H1 (cell line): ENCODE measurements at regions not wholly inside any gene's neighbourhood (a gene's known extent, or its start where the extent isn't known, plus 50 kb on each side); places are given as distances from the start of the nearest gene placed in this dataset.

Experiments used
- CTCF ChIA-PET: fragments of 300-600 bp; sonication (Branson Sonifier 250); formaldehyde crosslinking; loops from one replicate; lab custom pipeline; 2021; ENCODE audit not compliant: partially characterized antibody; lab: Charles Lee
- POLR2A ChIA-PET: fragments of 300-600 bp; sonication (Branson Sonifier 250); formaldehyde crosslinking; loops from one replicate; lab custom pipeline; 2021; ENCODE audit warnings: inconsistent platforms; ENCODE audit not compliant: partially characterized antibody; lab: Charles Lee
- DNase-seq, 2 experiments: peaks; one replicate each; pipeline versions ENCODE4 v3.0.0 to v3.0.0-alpha.2; 2010 to 2022; ENCODE audit warnings: low spot score in 2 of 2, low read depth in 1 of 2, mixed read lengths in 1 of 2
- FAIRE-seq: peaks from 2 replicates; lab custom pipeline; 2011; peaks lifted over from hg19 to GRCh38; lab: Jason Lieb, UNC
- H2AFZ ChIP-seq: 2 replicates; pipeline ENCODE4 v1.8.1; 2012; ENCODE audit warnings: low read length, inconsistent platforms
- H2AK5ac ChIP-seq: 2 replicates; pipeline ENCODE4 v1.6.1; 2013; ENCODE audit warnings: low read depth, low read length
- H2BK120ac ChIP-seq: replicated peaks from 2 replicates; pipeline ENCODE3; 2013; ENCODE audit warnings: low read depth, low read length, inconsistent platforms
- H2BK12ac ChIP-seq: 2 replicates; pipeline ENCODE4 v1.6.1; 2013; ENCODE audit warnings: low read depth, low read length
- H2BK15ac ChIP-seq: 2 replicates; pipeline ENCODE4 v1.6.1; 2013; ENCODE audit warnings: low read length
- H2BK20ac ChIP-seq: 2 replicates; pipeline ENCODE4 v1.6.1; 2013; ENCODE audit warnings: low read length
- H2BK5ac ChIP-seq: 2 replicates; pipeline ENCODE4 v1.6.1; 2013; ENCODE audit warnings: low read depth, low read length
- H3K14ac ChIP-seq: 2 replicates; pipeline ENCODE4 v1.6.1; 2013; ENCODE audit warnings: inconsistent platforms; ENCODE audit not compliant: insufficient read length
- H3K18ac ChIP-seq: 2 replicates; pipeline ENCODE4 v1.6.1; 2013; ENCODE audit warnings: low read length; ENCODE audit errors: extremely low read depth
- H3K23ac ChIP-seq: 2 replicates; pipeline ENCODE4 v1.6.1; 2013; ENCODE audit warnings: inconsistent platforms; ENCODE audit not compliant: insufficient read length
- H3K23me2 ChIP-seq: 2 replicates; pipeline ENCODE4 v1.6.1; 2013; ENCODE audit warnings: low read depth, low read length
- H3K27ac ChIP-seq: 2 replicates; pipeline ENCODE4 v1.6.1; 2011; ENCODE audit warnings: low read depth, low read length, inconsistent platforms
- H3K27me3 ChIP-seq, 4 experiments: replicated peaks in 1 of 4; 1 replicate in 1 of 4; 2 replicates in 3 of 4; pipeline versions ENCODE4 v1.6.1 to v1.8.1; 2011 to 2013; ENCODE audit warnings: low read length in 3 of 4, mild to moderate bottlenecking in 3 of 4, inconsistent platforms in 2 of 4, mixed read lengths in 2 of 4, moderate library complexity in 1 of 4; ENCODE audit not compliant: control insufficient read depth in 3 of 4, insufficient read depth in 3 of 4; ENCODE audit errors: extremely low read depth in 1 of 4
- H3K36me3 ChIP-seq, 4 experiments: 2 replicates each; pipeline versions ENCODE4 v1.6.1 to v1.8.1; 2011 to 2013; ENCODE audit warnings: mild to moderate bottlenecking in 4 of 4, low read length in 3 of 4, moderate library complexity in 2 of 4, control low read depth in 1 of 4, inconsistent platforms in 1 of 4; ENCODE audit not compliant: insufficient read depth in 4 of 4, control insufficient read depth in 2 of 4
- H3K4ac ChIP-seq: replicated peaks from 2 replicates; pipeline ENCODE3; 2013; ENCODE audit warnings: low read length, low read depth, mixed read lengths, inconsistent platforms; ENCODE audit not compliant: insufficient read length
- H3K4me1 ChIP-seq, 4 experiments: replicated peaks in 1 of 4; 1 replicate in 1 of 4; 2 replicates in 3 of 4; pipeline versions ENCODE4 v1.6.1 to v1.8.1; 2011 to 2013; ENCODE audit warnings: low read length in 3 of 4, inconsistent platforms in 2 of 4, mixed read lengths in 1 of 4; ENCODE audit not compliant: insufficient read depth in 4 of 4, control insufficient read depth in 3 of 4
- H3K4me2 ChIP-seq, 2 experiments: 2 replicates each; pipeline versions ENCODE4 v1.6.1 to v1.8.1; 2011 to 2013; ENCODE audit warnings: low read depth in 2 of 2, low read length in 2 of 2, control low read depth in 1 of 2, inconsistent platforms in 1 of 2, mild to moderate bottlenecking in 1 of 2; ENCODE audit not compliant: insufficient read depth in 1 of 2
- H3K4me3 ChIP-seq, 4 experiments: fragments of 200-600, 300-600 bp in 1 of 4; sonication (generic), shearing (Covaris generic), sonication (Bioruptor Twin) in 1 of 4; 2 replicates each; pipeline versions ENCODE4 v1.5.1 to v1.8.1; 2011 to 2016; ENCODE audit warnings: low read length in 4 of 4, low read depth in 3 of 4, control low read depth in 2 of 4, inconsistent platforms in 2 of 4, mild to moderate bottlenecking in 2 of 4, mixed read lengths in 1 of 4, moderate library complexity in 1 of 4; ENCODE audit not compliant: insufficient read depth in 2 of 4; ENCODE audit errors: extremely low read depth in 1 of 4
- H3K56ac ChIP-seq: replicated peaks from 2 replicates; pipeline ENCODE3; 2013; ENCODE audit warnings: low read depth, mild to moderate bottlenecking, mixed read lengths, low read length, inconsistent platforms; ENCODE audit not compliant: insufficient read length
- H3K79me1 ChIP-seq: 2 replicates; pipeline ENCODE4 v1.6.1; 2013; ENCODE audit warnings: low read depth, low read length, control low read depth
- H3K79me2 ChIP-seq, 2 experiments: 2 replicates each; pipeline versions ENCODE4 v1.6.1 to v1.8.1; 2012 to 2013; ENCODE audit warnings: low read length in 2 of 2, mild to moderate bottlenecking in 2 of 2, inconsistent platforms in 1 of 2; ENCODE audit not compliant: insufficient read depth in 2 of 2, control insufficient read depth in 1 of 2
- H3K9ac ChIP-seq, 4 experiments: replicated peaks in 1 of 4; 1 replicate in 1 of 4; 2 replicates in 3 of 4; pipeline versions ENCODE4 v1.6.1 to v1.8.1; 2011 to 2013; ENCODE audit warnings: low read depth in 3 of 4, low read length in 3 of 4, control low read depth in 2 of 4, mild to moderate bottlenecking in 2 of 4, moderate library complexity in 2 of 4, inconsistent platforms in 1 of 4; ENCODE audit errors: extremely low read depth in 1 of 4
- H3K9me3 ChIP-seq, 2 experiments: 2 replicates each; pipeline versions ENCODE4 v1.6.1 to v1.8.1; 2012 to 2013; ENCODE audit warnings: mild to moderate bottlenecking in 2 of 2, moderate library complexity in 2 of 2, control low read depth in 1 of 2, inconsistent platforms in 1 of 2, low read depth in 1 of 2, low read length in 1 of 2, mixed read lengths in 1 of 2; ENCODE audit not compliant: insufficient read depth in 2 of 2
- H4K20me1 ChIP-seq, 2 experiments: replicated peaks in 1 of 2; 2 replicates each; pipeline versions ENCODE3 to v1.8.1; 2011 to 2013; ENCODE audit warnings: inconsistent platforms in 2 of 2, low read length in 2 of 2, mild to moderate bottlenecking in 1 of 2; ENCODE audit not compliant: insufficient read depth in 2 of 2, control insufficient read depth in 1 of 2
- H4K5ac ChIP-seq: 2 replicates; pipeline ENCODE4 v1.6.1; 2013; ENCODE audit warnings: low read length, low read depth, mixed read lengths, inconsistent platforms; ENCODE audit not compliant: insufficient read length
- H4K8ac ChIP-seq: 2 replicates; pipeline ENCODE4 v1.8.0; 2013; ENCODE audit warnings: mild to moderate bottlenecking, moderate library complexity, low read length, inconsistent platforms; ENCODE audit not compliant: insufficient read depth; ENCODE audit errors: extremely low read depth
- H4K91ac ChIP-seq: replicated peaks from 2 replicates; pipeline ENCODE3; 2013; ENCODE audit warnings: low read length, mixed read lengths, inconsistent platforms; ENCODE audit not compliant: insufficient read length
- EP300 ChIP-seq, 2 experiments: IDR thresholded peaks; 1 replicate in 1 of 2; 2 replicates in 1 of 2; pipeline ENCODE4 v1.6.1; 2011 to 2012; ENCODE audit warnings: low read depth in 2 of 2, low read length in 2 of 2, mild to moderate bottlenecking in 2 of 2, borderline replicate concordance in 1 of 2, inconsistent platforms in 1 of 2, moderate library complexity in 1 of 2
- WGBS, 2 experiments: shearing (Covaris generic) in 1 of 2; methylation state at CpG; one replicate each; pipeline versions ENCODE4 v1.1.6 to v1.1.7; 2013 to 2015; ENCODE audit warnings: low lambda C conversion rate in 2 of 2, mixed read lengths in 2 of 2, inconsistent platforms in 1 of 2, low coverage in 1 of 2, missing lambda C conversion rate in 1 of 2; ENCODE audit not compliant: insufficient replicate concordance in 2 of 2, insufficient coverage in 1 of 2, insufficient read length in 1 of 2; ENCODE audit errors: extremely low coverage in 1 of 2, missing lambda C conversion rate in 1 of 2; 5-methylcytosine and 5-hydroxymethylcytosine counted together

DNA sequence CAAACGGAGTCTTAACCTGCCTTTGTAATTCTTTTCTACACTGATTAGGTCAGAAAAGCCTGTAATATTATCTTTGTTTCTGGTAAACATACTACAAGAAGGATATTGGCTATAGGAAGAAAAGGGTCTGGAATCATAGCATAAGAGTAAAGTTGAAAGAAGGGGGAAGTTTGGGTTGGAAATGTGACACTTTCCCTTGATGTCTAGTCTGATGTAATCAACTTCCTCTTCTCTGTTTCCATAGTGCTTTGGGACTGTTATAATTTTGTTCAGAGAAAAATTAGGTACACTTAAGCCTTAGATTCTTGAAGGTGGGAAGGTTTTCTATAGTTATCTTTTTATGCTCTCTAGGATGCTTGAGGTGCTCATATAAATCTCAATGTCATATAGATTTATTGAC is 322.2 kb downstream of the AEBP2 start:
- DNase-seq (no peak), FAIRE-seq (no peak)
- no peaks in the 10 kb centered on the region for H3K36me3 ChIP-seq
- no peak overlapping the region for H3K27ac ChIP-seq
- H4K91ac ChIP-seq = no peak overlapping the region
- H3K23me2 ChIP-seq = no peaks in the 10 kb centered on the region
- H2BK15ac ChIP-seq = no peak overlapping the region
- no peak overlapping the region for H2AK5ac ChIP-seq
- no peak overlapping the region for H3K4ac ChIP-seq
- WGBS, 2 experiments = 94% methylated on average over 1 of the region's 1 CpG; no CpG with 5 or more reads in 1 of the 2 experiments
- no peak overlapping the region for H4K8ac ChIP-seq
- H2BK20ac ChIP-seq = no peak overlapping the region
- H3K56ac ChIP-seq = no peak overlapping the region
- no peak for TF ChIP-seq EP300 (IDR thresholded peaks at IDR 0.05; ENCODE audit: borderline replicate concordance in 1 of 2, low read depth in 2 of 2, low read length in 2 of 2)
- no peaks in the 10 kb centered on the region for H3K4me1 ChIP-seq
- CTCF ChIA-PET = interaction anchor here (0.8 to 0.9 kb wide), 2 partner anchors 14 to 22 kb away, joined by 3 read pairs; no protein-coding TSS in a partner anchor
- H3K79me1 ChIP-seq = no peaks in the 10 kb centered on the region
- no peak overlapping the region for H2AFZ ChIP-seq
- H3K18ac ChIP-seq = no peak overlapping the region
- H3K9ac ChIP-seq = no peak overlapping the region
- POLR2A ChIA-PET = no interaction called here
- H2BK12ac ChIP-seq = no peak overlapping the region
- no peaks in the 10 kb centered on the region for H3K9me3 ChIP-seq
- no peak overlapping the region for H3K4me3 ChIP-seq
- no peaks in the 10 kb centered on the region for H4K20me1 ChIP-seq
- no peak overlapping the region for H3K23ac ChIP-seq
- H4K5ac ChIP-seq = no peak overlapping the region
- H3K14ac ChIP-seq = no peak overlapping the region
- H2BK120ac ChIP-seq = no peak overlapping the region
- H2BK5ac ChIP-seq = no peak overlapping the region
- H3K79me2 ChIP-seq = no peaks in the 10 kb centered on the region
- H3K27me3 ChIP-seq = no peaks in the 10 kb centered on the region
- H3K4me2 ChIP-seq = no peak overlapping the region
